GM12878 (cell line): ENCODE measurements at regions not wholly inside any gene's neighbourhood (a gene's known extent, or its start where the extent isn't known, plus 50 kb on each side); places are given as distances from the start of the nearest gene placed in this dataset.

Source experiments
- ATAC-seq: fragments of 200-7000 bp; cut with Tn5 transposase; 3 replicates; pipeline ENCODE4 v1.9.1; 2020; ENCODE audit warnings: mild to moderate bottlenecking, moderate library complexity
- BruUV-seq: library from RNA; stranded (reverse); fragments of 400-500 nt; replicated peaks from 2 replicates; lab custom pipeline; 2021; lab: Mats Ljungman, UMichigan
- CTCF ChIA-PET: fragments of 300-600 bp; sonication (Branson Sonifier 250); formaldehyde crosslinking; extraction: SDS; loops from one replicate; lab custom pipeline; 2021; ENCODE audit warnings: inconsistent platforms; lab: Yijun Ruan, JAX
- POLR2A ChIA-PET: fragments of 350-600 bp; formaldehyde crosslinking; extraction: SDS; loops from one replicate; lab custom pipeline; 2021; ENCODE audit warnings: inconsistent platforms; lab: Charles Lee
- RAD21 ChIA-PET: fragments of 300-600 bp; sonication (Branson Sonifier 250); formaldehyde crosslinking; loops from one replicate; lab custom pipeline; 2023; ENCODE audit warnings: antibody characterized with exemption; ENCODE audit not compliant: unreplicated experiment; lab: Charles Lee
- SMC1A ChIA-PET: fragments of 300-600 bp; sonication (Branson Sonifier 250); formaldehyde crosslinking; loops from one replicate; lab custom pipeline; 2023; ENCODE audit not compliant: unreplicated experiment, uncharacterized antibody; lab: Charles Lee
- DNase-seq: peaks from one replicate; pipeline ENCODE4 v3.0.0-alpha.2; 2011; ENCODE audit warnings: low read depth, low spot score
- FAIRE-seq: peaks from 3 replicates; lab custom pipeline; 2011; peaks lifted over from hg19 to GRCh38; lab: Jason Lieb, UNC
- H2AFZ ChIP-seq: 2 replicates; pipeline ENCODE4 v1.6.0; 2011; ENCODE audit warnings: low read depth, low read length, control low read depth; ENCODE audit not compliant: control insufficient read depth
- H3K27ac ChIP-seq: 2 replicates; pipeline ENCODE4 v1.5.1; 2011; ENCODE audit warnings: control low read depth; ENCODE audit not compliant: control insufficient read depth, insufficient read depth
- H3K27me3 ChIP-seq, 2 experiments: replicated peaks in 1 of 2; 2 replicates each; pipeline versions ENCODE4 v1.6.0 to v1.6.1; 2011; ENCODE audit warnings: low read length in 1 of 2; ENCODE audit not compliant: control insufficient read depth in 2 of 2, insufficient read depth in 2 of 2
- H3K36me3 ChIP-seq, 2 experiments: 2 replicates each; pipeline ENCODE4 v1.5.1; 2011; ENCODE audit warnings: low read length in 1 of 2; ENCODE audit not compliant: control insufficient read depth in 2 of 2, insufficient read depth in 2 of 2
- H3K4me1 ChIP-seq: 2 replicates; pipeline ENCODE4 v1.6.1; 2011; ENCODE audit warnings: mild to moderate bottlenecking, low read length, moderate library complexity, mixed read lengths; ENCODE audit not compliant: control insufficient read depth, insufficient read depth
- H3K4me2 ChIP-seq: 2 replicates; pipeline ENCODE4 v1.6.0; 2011; ENCODE audit warnings: control low read depth; ENCODE audit not compliant: control insufficient read depth, insufficient read depth
- H3K4me3 ChIP-seq: fragments of 200-600 bp; sonication (generic); 2 replicates; pipeline ENCODE4 v1.5.1; 2016
- H3K79me2 ChIP-seq: 2 replicates; pipeline ENCODE4 v1.6.0; 2011; ENCODE audit warnings: low read length; ENCODE audit not compliant: control insufficient read depth, insufficient read depth
- H3K9ac ChIP-seq: 2 replicates; pipeline ENCODE4 v1.8.0; 2011; ENCODE audit warnings: low read length, control low read depth, mixed read lengths; ENCODE audit not compliant: control insufficient read depth, insufficient read depth
- H3K9me3 ChIP-seq: replicated peaks from 3 replicates; pipeline ENCODE4 v1.5.1; 2011; ENCODE audit warnings: mild to moderate bottlenecking, low read length; ENCODE audit not compliant: control insufficient read depth, insufficient read depth
- H4K20me1 ChIP-seq: 2 replicates; pipeline ENCODE4 v1.6.0; 2011; ENCODE audit not compliant: control insufficient read depth, insufficient read depth
- CBX3 ChIP-seq: fragments of 200-600 bp; sonication (generic); IDR thresholded peaks from 2 replicates; pipeline ENCODE4 v1.6.1; 2016; ENCODE audit warnings: low read depth, borderline replicate concordance
- CEBPB ChIP-seq, 2 experiments: fragments of 150-350 bp in 1 of 2; IDR thresholded peaks; 2 replicates each; pipeline ENCODE4 v1.6.1; 2012 to 2014; ENCODE audit warnings: low read depth in 2 of 2, low read length in 2 of 2, borderline replicate concordance in 1 of 2, inconsistent platforms in 1 of 2
- CEBPZ ChIP-seq: fragments of 150-350 bp; IDR thresholded peaks from 2 replicates; pipeline ENCODE4 v1.6.1; 2016; ENCODE audit warnings: low read depth, low read length
- DPF2 ChIP-seq: fragments of 450-650 bp; IDR thresholded peaks from 2 replicates; pipeline ENCODE4 v1.6.1; 2017; ENCODE audit warnings: mild to moderate bottlenecking
- EGR1 ChIP-seq, 2 experiments: IDR thresholded peaks; 1 replicate in 1 of 2; 2 replicates in 1 of 2; pipeline ENCODE4 v1.6.1; 2011 to 2012; ENCODE audit warnings: low read depth in 2 of 2, low read length in 2 of 2, borderline replicate concordance in 1 of 2, mild to moderate bottlenecking in 1 of 2, moderate library complexity in 1 of 2
- ESRRA ChIP-seq: IDR thresholded peaks from 2 replicates; pipeline ENCODE4 v1.6.1; 2012; ENCODE audit warnings: mild to moderate bottlenecking, low read length, improper control_type of control experiment
- SREBF2 ChIP-seq: IDR thresholded peaks from 2 replicates; pipeline ENCODE4 v1.6.1; 2012; ENCODE audit warnings: mild to moderate bottlenecking, low read length
- TCF3 ChIP-seq: IDR thresholded peaks from 2 replicates; pipeline ENCODE4 v1.6.1; 2012; ENCODE audit warnings: low read depth, mild to moderate bottlenecking, low read length, borderline replicate concordance; ENCODE audit not compliant: insufficient read depth
- WGBS: methylation state at CpG from one replicate; pipeline ENCODE4 v1.1.6; 2016; ENCODE audit warnings: low lambda C conversion rate; ENCODE audit not compliant: insufficient replicate concordance, insufficient coverage; ENCODE audit errors: missing lambda C conversion rate; 5-methylcytosine and 5-hydroxymethylcytosine counted together
- in situ Hi-C: fragments of 300-500 bp; cut with MboI; formaldehyde crosslinking; loops from 9 replicates; pipeline ENCODE4 v1.14.3; 2018; ENCODE audit warnings: mixed read lengths
- intact Hi-C: fragments of 100-400 bp; cut with micrococcal nuclease; formaldehyde crosslinking; loops from one replicate; pipeline ENCODE4 v1.14.2; 2022; ENCODE audit not compliant: unreplicated experiment

GRCh38 chr3:193914602-193915001 is 221.3 kb upstream of the HES1 start:
- H3K4me2 ChIP-seq, result no peak overlapping the region
- DNase-seq (no peak), FAIRE-seq (no peak), ATAC-seq (no peak)
- H3K4me1 ChIP-seq, result peaks cover 1% of the 10 kb centered on the region
- H3K9ac ChIP-seq, result no peak overlapping the region
- H3K27ac ChIP-seq, result no peak overlapping the region
- intact Hi-C loops (no loop called here), in situ Hi-C loops (no loop called here)
- no peak overlapping the region for H3K4me3 ChIP-seq
- ChIA-PET CTCF (no interaction called here), POLR2A (no interaction called here), SMC1A (interaction anchor here (0.7 kb wide), 1 partner anchor 251 kb away, joined by 4 read pairs; no protein-coding TSS in a partner anchor), RAD21 (no interaction called here)
- H4K20me1 ChIP-seq, result no peaks in the 10 kb centered on the region
- BruUV-seq, result no TSS peak
- no peaks in the 10 kb centered on the region for H3K36me3 ChIP-seq
- no peaks in the 10 kb centered on the region; the same call in 2 of the 3 replicates for H3K9me3 ChIP-seq
- TF ChIP-seq DPF2 (no peak), CEBPZ (no peak), SREBF2 (no peak)
- 47% methylated on average over 1 of the region's 1 CpG for WGBS
- H2AFZ ChIP-seq, result no peak overlapping the region
- no peaks in the 10 kb centered on the region; a peak in 1 of 4 replicates for H3K27me3 ChIP-seq
- no peaks in the 10 kb centered on the region for H3K79me2 ChIP-seq

GRCh38 chr3:193915099-193915498 is 220.8 kb upstream of the HES1 start:
- ChIA-PET POLR2A (no interaction called here), RAD21 (no interaction called here), CTCF (no interaction called here), SMC1A (no interaction called here)
- no peak overlapping the region for H3K4me3 ChIP-seq
- no peaks in the 10 kb centered on the region for H3K9me3 ChIP-seq
- H3K27ac ChIP-seq, result no peak overlapping the region
- no peak for DNase-seq
- in situ Hi-C loops (no loop called here), intact Hi-C loops (no loop called here)
- H3K79me2 ChIP-seq, result no peaks in the 10 kb centered on the region
- no peak for FAIRE-seq
- ATAC-seq, result no peak
- H3K27me3 ChIP-seq, result no peaks in the 10 kb centered on the region; a peak in 1 of 4 replicates
- TF ChIP-seq ESRRA (no peak), CEBPB (IDR thresholded peaks at IDR 0.05; ENCODE audit: borderline replicate concordance in 1 of 2, low read depth in 2 of 2, low read length in 2 of 2) (no peak), TCF3 (no peak), CBX3 (no peak), EGR1 (IDR thresholded peaks at IDR 0.05; ENCODE audit: borderline replicate concordance in 1 of 2, low read depth in 2 of 2, low read length in 2 of 2) (no peak)
- H4K20me1 ChIP-seq, result no peaks in the 10 kb centered on the region
- H3K36me3 ChIP-seq, result no peaks in the 10 kb centered on the region
- no TSS peak for BruUV-seq
- no peak overlapping the region for H3K4me2 ChIP-seq
- H3K4me1 ChIP-seq, result no peaks in the 10 kb centered on the region
- WGBS, result 49% methylated on average over 4 of the region's 4 CpGs
- H2AFZ ChIP-seq, result no peak overlapping the region
- no peak overlapping the region for H3K9ac ChIP-seq
